SU-DHL-6 (cell line): ENCODE measurements at regions not wholly inside any gene's neighbourhood (a gene's known extent, or its start where the extent isn't known, plus 50 kb on each side); places are given as distances from the start of the nearest gene placed in this dataset.

Source experiments
- CTCF ChIP-seq: fragments of 200-600 bp; sonication (generic); IDR thresholded peaks from one replicate; pipeline ENCODE4 v1.5.1; 2017; ENCODE audit warnings: antibody characterized with exemption, mild to moderate bottlenecking, low read length, moderate library complexity; ENCODE audit not compliant: insufficient read depth, poor library complexity, severe bottlenecking
- EZH2phosphoT487 ChIP-seq: fragments of 200-600 bp; sonication (generic), shearing (Covaris generic); conservative IDR thresholded peaks from 2 replicates; pipeline ENCODE4 v1.6.1; 2018; ENCODE audit warnings: mild to moderate bottlenecking, antibody characterized with exemption, low read length, moderate library complexity, mixed read lengths

- TF ChIP-seq EZH2phosphoT487 (no peak), CTCF (no peak)
Measured at GRCh38 chr10:125373546-125373945, 213.2 kb upstream of the CTBP2 start.
